ENCODE measurements at regions not wholly inside any gene's neighbourhood (a gene's known extent, or its start where the extent isn't known, plus 50 kb on each side); places are given as distances from the start of the nearest gene placed in this dataset.

GRCh38 chr5:136661026-136661425 is 295.7 kb upstream of the TRPC7 start:
- no peak for TF ChIP-seq EZH2phosphoT487 (IDR thresholded peaks at IDR 0.05; ENCODE audit: insufficient read depth, low read depth)
- TF ChIP-seq EZH2 (IDR thresholded peaks at IDR 0.05; ENCODE audit: insufficient read depth, poor library complexity, severe bottlenecking) = no peak
